Right lobe of liver (tissue), 4 donors: ENCODE measurements at regions not wholly inside any gene's neighbourhood (a gene's known extent, or its start where the extent isn't known, plus 50 kb on each side); places are given as distances from the start of the nearest gene placed in this dataset.
"Not testable (repeated sequence)": the region's sequence is repeated elsewhere in the genome, so short reads cannot be mapped to it uniquely, and the experiment has no call there.

ENCODE experiments used
- CTCF ChIP-seq, 4 donors: fragments of 200-600 bp in 3 of 4; fragments of 450-650 bp in 1 of 4; IDR thresholded peaks; one replicate each; pipeline versions ENCODE4 v1.5.1 to v1.8.0; 2016 to 2022; ENCODE audit warnings: antibody characterized with exemption in 4 of 4, mild to moderate bottlenecking in 2 of 4
- POLR2A ChIP-seq: fragments of 450-650 bp; IDR thresholded peaks from one replicate; pipeline ENCODE4 v1.6.1; 2017; ENCODE audit warnings: antibody characterized with exemption, mild to moderate bottlenecking
- donor health status: DM: no; HTN: no; CAD: no.
- donor health status: DM: no; HTN: no; CAD: no.
- donor health status: DM: no; HTN: yes; CAD: no.

GRCh38 chr6:169114632-169115031 lies 139.0 kb downstream of the THBS2 start:
- TF ChIP-seq POLR2A; CTCF (IDR thresholded peaks at IDR 0.05): not testable (repeated sequence)
